ENCODE measurements at regions not wholly inside any gene's neighbourhood (a gene's known extent, or its start where the extent isn't known, plus 50 kb on each side); places are given as distances from the start of the nearest gene placed in this dataset.

- no peak for DNase-seq (ENCODE audit: low read depth)
- H3K4me3 ChIP-seq (ENCODE audit: low read depth, low read length) = no peak overlapping the region
- TF ChIP-seq CTCF (conservative IDR thresholded peaks at IDR 0.05; ENCODE audit: low read depth, low read length) = no peak
These were observed 351.6 kb downstream of the CYRIA start for GRCh38 chr2:16314001-16314400.

GRCh38 chr2:16313235-16313975 lies 352.2 kb downstream of the CYRIA start:
- TF ChIP-seq CTCF (conservative IDR thresholded peaks at IDR 0.05; ENCODE audit: low read depth, low read length) = no peak
- no peak overlapping the region for H3K4me3 ChIP-seq (ENCODE audit: low read depth, low read length)
- DNase-seq (ENCODE audit: low read depth) = no peak

- no peak overlapping the region for H3K4me3 ChIP-seq (ENCODE audit: low read depth, low read length)
- no peak for TF ChIP-seq CTCF (conservative IDR thresholded peaks at IDR 0.05; ENCODE audit: low read depth, low read length)
- no peak for DNase-seq (ENCODE audit: low read depth)
These were observed 352.9 kb downstream of the CYRIA start for GRCh38 chr2:16312771-16313170.

GRCh38 chr2:16311521-16312440 lies 353.9 kb downstream of the CYRIA start:
- H3K4me3 ChIP-seq (ENCODE audit: low read depth, low read length) = no peak overlapping the region
- TF ChIP-seq CTCF (conservative IDR thresholded peaks at IDR 0.05; ENCODE audit: low read depth, low read length) = no peak
- no peak for DNase-seq (ENCODE audit: low read depth)

- H3K4me3 ChIP-seq (ENCODE audit: low read depth, low read length) = no peak overlapping the region
- DNase-seq (ENCODE audit: low read depth) = no peak
- no peak for TF ChIP-seq CTCF (conservative IDR thresholded peaks at IDR 0.05; ENCODE audit: low read depth, low read length)
These were observed 356.8 kb downstream of the CYRIA start for GRCh38 chr2:16308816-16309215.

GRCh38 chr2:16304876-16305590 lies 360.6 kb downstream of the CYRIA start:
- TF ChIP-seq CTCF (conservative IDR thresholded peaks at IDR 0.05; ENCODE audit: low read depth, low read length) = no peak
- no peak for DNase-seq (ENCODE audit: low read depth)

More at GRCh38 chr2:16304876-16305590, 360.6 kb downstream of the CYRIA start:
- no peak overlapping the region for H3K4me3 ChIP-seq (ENCODE audit: low read depth, low read length)

Data from choroid plexus epithelial cell (primary cell).